Karpas-422 (cell line): ENCODE measurements at regions not wholly inside any gene's neighbourhood (a gene's known extent, or its start where the extent isn't known, plus 50 kb on each side); places are given as distances from the start of the nearest gene placed in this dataset.
"Not testable (repeated sequence)": the region's sequence is repeated elsewhere in the genome, so short reads cannot be mapped to it uniquely, and the experiment has no call there.

Experiments used
- DNase-seq: peaks from one replicate; pipeline ENCODE4 v3.0.0-alpha.2; 2015
- H2AFZ ChIP-seq: fragments of 200-600 bp; sonication (generic); 2 replicates; pipeline ENCODE4 v1.6.1; 2014; ENCODE audit warnings: antibody characterized with exemption, low read length, mixed read lengths
- H3K27ac ChIP-seq: fragments of 200-600 bp; sonication (generic); 2 replicates; pipeline ENCODE4 v1.5.1; 2014; ENCODE audit warnings: mild to moderate bottlenecking, low read length, moderate library complexity
- H3K27me3 ChIP-seq: fragments of 200-600 bp; sonication (generic); 2 replicates; pipeline ENCODE4 v1.6.1; 2014; ENCODE audit warnings: low read length, mixed read lengths
- H3K36me3 ChIP-seq: fragments of 200-600 bp; sonication (generic); 2 replicates; pipeline ENCODE4 v1.6.1; 2014; ENCODE audit warnings: low read length, mixed read lengths; ENCODE audit not compliant: insufficient read depth
- H3K4me1 ChIP-seq: fragments of 200-600 bp; sonication (generic); 2 replicates; pipeline ENCODE4 v1.6.1; 2014; ENCODE audit warnings: mild to moderate bottlenecking, low read length, mixed read lengths
- H3K4me2 ChIP-seq: fragments of 200-600 bp; sonication (generic); 2 replicates; pipeline ENCODE4 v1.6.1; 2014; ENCODE audit warnings: low read length, low read depth, mild to moderate bottlenecking; ENCODE audit not compliant: poor library complexity, severe bottlenecking
- H3K4me3 ChIP-seq: fragments of 200-600 bp; sonication (generic); 2 replicates; pipeline ENCODE4 v1.5.1; 2014; ENCODE audit warnings: mild to moderate bottlenecking, antibody characterized with exemption, low read length, mixed read lengths
- H3K79me2 ChIP-seq: fragments of 200-600 bp; sonication (generic); 2 replicates; pipeline ENCODE4 v1.6.1; 2014; ENCODE audit warnings: mild to moderate bottlenecking, low read length, mixed read lengths
- H3K9ac ChIP-seq: fragments of 200-600 bp; sonication (generic); 2 replicates; pipeline ENCODE4 v1.6.0; 2014; ENCODE audit warnings: low read length
- H3K9me2 ChIP-seq: fragments of 200-600 bp; sonication (generic), shearing (Covaris generic); replicated peaks from 2 replicates; pipeline ENCODE4 v1.6.0; 2014; ENCODE audit warnings: mild to moderate bottlenecking, low read length, moderate library complexity; ENCODE audit not compliant: insufficient read depth
- H3K9me3 ChIP-seq: fragments of 300-700, 200-600 bp; sonication (generic); 2 replicates; pipeline ENCODE4 v1.6.1; 2014; ENCODE audit warnings: low read length, mixed read lengths
- H4K20me1 ChIP-seq: fragments of 200-600 bp; sonication (generic); 2 replicates; pipeline ENCODE4 v1.6.1; 2014; ENCODE audit warnings: mild to moderate bottlenecking, antibody characterized with exemption, low read length, low read depth; ENCODE audit not compliant: insufficient read depth

- H3K4me2 ChIP-seq, H3K27ac ChIP-seq, H3K4me3 ChIP-seq, H3K9me2 ChIP-seq, H3K4me1 ChIP-seq, DNase-seq, H3K9ac ChIP-seq, H3K9me3 ChIP-seq, H4K20me1 ChIP-seq, H3K27me3 ChIP-seq, H3K36me3 ChIP-seq, H2AFZ ChIP-seq, H3K79me2 ChIP-seq: not testable (repeated sequence)
Measured at GRCh38 chr15:30718038-30718643, 92.2 kb downstream of the ARHGAP11B start.

DNA sequence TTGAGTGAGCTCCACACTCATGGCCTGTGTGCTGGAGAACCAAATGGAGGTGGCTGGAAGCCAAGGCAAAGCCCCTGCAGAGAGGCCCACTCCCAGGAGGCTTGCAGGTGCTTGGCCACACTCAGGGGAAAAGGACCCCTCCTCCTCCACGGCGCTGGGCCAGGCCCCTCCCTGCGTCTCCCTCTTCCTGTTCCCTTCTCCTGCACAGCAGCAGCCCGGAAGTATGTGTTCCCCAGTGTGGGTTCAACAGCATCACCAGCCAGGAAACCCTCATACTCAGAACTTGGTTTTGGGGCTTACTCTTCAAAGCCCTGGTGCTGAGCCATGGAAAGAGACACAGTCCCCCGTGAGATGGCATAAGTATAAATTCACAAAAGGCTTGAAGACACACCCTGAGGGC is 93.4 kb downstream of the ARHGAP11B start:
- not testable (repeated sequence) for H2AFZ ChIP-seq, H3K27ac ChIP-seq, H3K9ac ChIP-seq, H4K20me1 ChIP-seq, H3K79me2 ChIP-seq, DNase-seq, H3K4me3 ChIP-seq, H3K9me2 ChIP-seq, H3K9me3 ChIP-seq, H3K27me3 ChIP-seq, H3K4me1 ChIP-seq, H3K4me2 ChIP-seq
- H3K36me3 ChIP-seq, result peaks cover 15% of the 10 kb centered on the region; the same call in 1 of the 2 replicates

- H3K36me3 ChIP-seq, result peaks cover 15% of the 10 kb centered on the region; the same call in 1 of the 2 replicates
- H3K4me2 ChIP-seq, H3K9me3 ChIP-seq: not testable (repeated sequence)
Measured at GRCh38 chr15:30720825-30721224, 94.9 kb downstream of the ARHGAP11B start.

GRCh38 chr15:30721529-30721928 is 95.6 kb downstream of the ARHGAP11B start:
- H3K4me1 ChIP-seq, H3K9me2 ChIP-seq: not testable (repeated sequence)

More at GRCh38 chr15:30720825-30721224, 94.9 kb downstream of the ARHGAP11B start:
- not testable (repeated sequence) for H3K27ac ChIP-seq, H3K9me2 ChIP-seq, H3K9ac ChIP-seq, DNase-seq, H2AFZ ChIP-seq, H3K4me3 ChIP-seq, H4K20me1 ChIP-seq, H3K27me3 ChIP-seq, H3K4me1 ChIP-seq, H3K79me2 ChIP-seq

DNA sequence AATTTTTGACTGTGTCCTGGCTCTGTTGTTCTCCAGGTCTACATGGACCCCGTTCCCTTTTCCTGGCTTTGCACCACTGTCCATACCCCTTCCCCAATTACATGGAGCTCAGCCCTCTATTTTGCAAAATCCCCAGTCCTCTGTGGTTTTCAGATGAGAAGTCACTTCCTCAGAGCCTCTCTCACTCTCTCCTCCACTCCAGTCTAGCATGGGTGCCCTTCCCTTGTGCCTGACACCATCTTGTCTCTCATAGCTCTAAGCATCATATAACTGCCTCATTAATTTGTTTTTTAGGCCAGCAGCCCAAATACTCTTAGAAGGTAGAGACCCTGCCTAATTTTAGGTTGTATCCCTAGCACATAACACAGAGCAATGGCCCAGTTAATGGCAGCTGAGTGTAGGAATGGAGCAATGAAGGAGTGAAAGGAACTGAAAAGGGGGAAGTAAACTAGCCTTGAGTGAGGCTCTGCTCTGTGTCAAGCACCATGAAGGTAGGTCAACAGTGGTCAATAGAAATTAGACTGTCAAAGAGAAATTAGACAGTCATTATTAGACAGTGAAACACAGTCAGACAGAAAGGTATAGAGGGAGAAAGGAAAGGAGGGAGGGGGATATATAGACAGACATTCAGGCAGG is 97.7 kb downstream of the ARHGAP11B start:
- not testable (repeated sequence) for H3K27me3 ChIP-seq, H3K9me3 ChIP-seq, H3K9me2 ChIP-seq, H3K4me3 ChIP-seq, H3K79me2 ChIP-seq, H3K9ac ChIP-seq, H4K20me1 ChIP-seq, H3K27ac ChIP-seq, H3K4me2 ChIP-seq, DNase-seq, H3K4me1 ChIP-seq, H2AFZ ChIP-seq
- H3K36me3 ChIP-seq, result peaks cover 18% of the 10 kb centered on the region; the same call in 1 of the 2 replicates

More at GRCh38 chr15:30721529-30721928, 95.6 kb downstream of the ARHGAP11B start:
- not testable (repeated sequence) for H3K4me2 ChIP-seq, H3K27ac ChIP-seq, DNase-seq, H3K9me3 ChIP-seq, H3K27me3 ChIP-seq, H3K9ac ChIP-seq, H4K20me1 ChIP-seq, H2AFZ ChIP-seq, H3K4me3 ChIP-seq, H3K79me2 ChIP-seq
- H3K36me3 ChIP-seq, result peaks cover 15% of the 10 kb centered on the region; the same call in 1 of the 2 replicates

DNA sequence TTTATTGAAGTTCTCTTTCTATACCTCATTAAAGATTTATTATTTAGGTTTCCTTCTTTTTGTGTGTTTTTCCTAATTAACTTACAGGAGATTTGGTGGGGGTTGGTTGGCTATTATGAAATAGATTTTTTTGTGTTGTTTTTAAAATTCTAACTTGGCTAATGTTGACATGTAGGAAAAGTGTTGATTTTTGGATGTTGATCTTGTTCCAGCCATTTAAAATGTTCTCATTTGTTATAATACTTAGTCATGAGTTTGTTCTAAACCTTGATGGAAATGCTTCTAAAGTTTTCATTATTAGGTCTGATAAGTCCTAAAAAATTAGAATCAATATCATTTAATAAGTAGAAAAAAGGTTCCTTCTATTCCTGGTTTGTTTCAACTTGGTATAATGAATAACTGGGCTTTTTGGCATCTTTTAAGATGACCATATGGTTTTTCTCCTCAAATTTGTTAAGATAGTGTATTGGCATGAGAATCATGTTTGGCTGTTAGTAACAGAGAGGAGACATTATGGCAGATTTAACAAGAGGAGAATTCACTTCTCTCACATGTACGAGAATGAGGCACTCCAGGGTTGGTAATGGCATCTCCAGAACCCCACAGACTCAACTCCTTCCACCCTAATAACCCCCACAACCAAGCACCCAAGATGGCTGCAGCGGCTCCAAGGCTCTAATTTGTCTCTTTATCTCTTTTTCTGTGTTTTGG is 104.1 kb downstream of the ARHGAP11B start:
- not testable (repeated sequence) for H3K79me2 ChIP-seq, DNase-seq, H3K9ac ChIP-seq, H3K4me1 ChIP-seq, H3K4me3 ChIP-seq, H3K27me3 ChIP-seq, H3K4me2 ChIP-seq, H4K20me1 ChIP-seq, H2AFZ ChIP-seq, H3K27ac ChIP-seq, H3K9me2 ChIP-seq, H3K9me3 ChIP-seq
- H3K36me3 ChIP-seq, result peaks cover 14% of the 10 kb centered on the region; the same call in 1 of the 2 replicates

DNA sequence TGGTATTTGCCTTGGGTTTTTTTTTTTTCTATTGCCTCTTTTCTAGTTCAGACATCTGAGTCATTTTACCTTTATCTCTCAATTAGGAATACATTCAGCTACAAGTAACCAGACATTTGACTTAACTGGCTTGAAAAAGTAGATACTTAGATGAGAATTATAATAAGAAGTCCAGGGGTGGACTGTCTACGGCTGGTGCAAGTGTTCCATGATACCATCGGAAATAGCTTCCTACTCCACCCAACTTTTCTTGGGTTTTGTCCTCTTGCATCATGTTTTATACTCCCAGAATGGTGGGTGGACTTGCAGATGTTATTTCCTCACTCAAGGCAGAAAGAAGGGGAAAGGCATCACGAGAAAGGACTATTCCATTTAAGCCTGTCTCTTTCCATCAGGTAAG is 104.7 kb downstream of the ARHGAP11B start:
- not testable (repeated sequence) for DNase-seq, H2AFZ ChIP-seq

DNA sequence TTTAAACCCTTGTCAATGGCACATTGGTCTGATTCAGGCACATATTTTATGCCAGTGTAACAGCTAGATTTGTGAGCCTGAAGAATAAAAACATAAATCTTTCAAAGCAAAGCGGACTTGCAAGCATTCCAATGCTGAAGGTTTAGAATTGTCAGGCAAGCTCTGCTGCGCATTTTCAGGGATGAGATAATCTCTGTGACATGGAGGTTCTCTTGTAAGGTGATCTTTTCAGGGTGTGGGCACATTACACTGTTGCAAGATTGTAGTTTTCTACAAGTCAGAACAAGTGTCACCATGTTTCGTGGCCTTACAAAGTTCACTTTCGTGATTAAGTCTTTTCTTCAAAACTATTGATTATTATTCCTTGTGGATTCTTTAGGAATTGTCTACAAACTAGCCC is 106.2 kb downstream of the ARHGAP11B start:
- not testable (repeated sequence) for H2AFZ ChIP-seq, H3K9me3 ChIP-seq, H3K27me3 ChIP-seq, H3K79me2 ChIP-seq, H3K9ac ChIP-seq, H4K20me1 ChIP-seq, DNase-seq, H3K4me2 ChIP-seq, H3K9me2 ChIP-seq, H3K4me1 ChIP-seq, H3K27ac ChIP-seq, H3K4me3 ChIP-seq
- peaks cover 14% of the 10 kb centered on the region for H3K36me3 ChIP-seq

More for the DNA sequence above, 104.7 kb downstream of the ARHGAP11B start:
- peaks cover 14% of the 10 kb centered on the region; the same call in 1 of the 2 replicates for H3K36me3 ChIP-seq
- not testable (repeated sequence) for H3K27ac ChIP-seq, H3K4me2 ChIP-seq, H4K20me1 ChIP-seq, H3K9ac ChIP-seq, H3K9me3 ChIP-seq, H3K4me3 ChIP-seq, H3K9me2 ChIP-seq, H3K27me3 ChIP-seq, H3K4me1 ChIP-seq, H3K79me2 ChIP-seq
